DOHH2 (cell line): ENCODE measurements at regions not wholly inside any gene's neighbourhood (a gene's known extent, or its start where the extent isn't known, plus 50 kb on each side); places are given as distances from the start of the nearest gene placed in this dataset.

Experiments
- H3F3A ChIP-seq: fragments of 200-600 bp; sonication (generic), shearing (Covaris generic); 2 replicates; pipeline ENCODE4 v1.6.0; 2016; ENCODE audit warnings: antibody characterized with exemption, mild to moderate bottlenecking; ENCODE audit not compliant: control insufficient read depth, insufficient read depth
- H3K27ac ChIP-seq: fragments of 200-600 bp; sonication (generic); 2 replicates; pipeline ENCODE4 v1.5.1; 2014; ENCODE audit warnings: low read depth, mild to moderate bottlenecking, low read length, moderate library complexity
- H3K27me3 ChIP-seq: fragments of 200-600 bp; sonication (generic); 2 replicates; pipeline ENCODE4 v1.6.1; 2014; ENCODE audit warnings: mild to moderate bottlenecking, low read length, mixed read lengths; ENCODE audit not compliant: control insufficient read depth
- H3K36me3 ChIP-seq: fragments of 200-600 bp; sonication (generic); 2 replicates; pipeline ENCODE4 v1.6.1; 2014; ENCODE audit warnings: mild to moderate bottlenecking, low read length, moderate library complexity, mixed read lengths; ENCODE audit not compliant: control insufficient read depth
- H3K4me1 ChIP-seq: fragments of 200-600 bp; sonication (generic); 2 replicates; pipeline ENCODE4 v1.6.1; 2014; ENCODE audit warnings: mild to moderate bottlenecking, low read length, mixed read lengths; ENCODE audit not compliant: control insufficient read depth
- H3K4me2 ChIP-seq: fragments of 200-600 bp; sonication (generic); 2 replicates; pipeline ENCODE4 v1.6.0; 2014; ENCODE audit warnings: mild to moderate bottlenecking, low read length, moderate library complexity
- H3K4me3 ChIP-seq: fragments of 200-600 bp; sonication (generic); 2 replicates; pipeline ENCODE4 v1.5.1; 2014; ENCODE audit warnings: mild to moderate bottlenecking, low read length, mixed read lengths
- H3K79me2 ChIP-seq: fragments of 200-600 bp; sonication (generic); 2 replicates; pipeline ENCODE4 v1.6.1; 2014; ENCODE audit warnings: mild to moderate bottlenecking, low read length, mixed read lengths; ENCODE audit not compliant: control insufficient read depth
- H3K9me2 ChIP-seq: fragments of 200-600 bp; sonication (generic); replicated peaks from 2 replicates; pipeline ENCODE4 v1.6.1; 2014; ENCODE audit warnings: mild to moderate bottlenecking, low read length, mixed read lengths; ENCODE audit not compliant: control insufficient read depth
- H3K9me3 ChIP-seq: fragments of 200-600 bp; sonication (generic); 2 replicates; pipeline ENCODE4 v1.6.1; 2014; ENCODE audit warnings: antibody characterized with exemption, low read length, mixed read lengths; ENCODE audit not compliant: control insufficient read depth, insufficient read depth
- H4K20me1 ChIP-seq: fragments of 200-600 bp; sonication (generic); 2 replicates; pipeline ENCODE4 v1.6.0; 2014; ENCODE audit warnings: low read depth, mild to moderate bottlenecking, antibody characterized with exemption, low read length, moderate library complexity; ENCODE audit not compliant: control insufficient read depth, insufficient read depth
- EZH2phosphoT487 ChIP-seq: fragments of 200-600 bp; sonication (generic); IDR thresholded peaks from 2 replicates; pipeline ENCODE4 v1.6.1; 2017; ENCODE audit warnings: borderline replicate concordance, mild to moderate bottlenecking, antibody characterized with exemption, low read length, moderate library complexity, mixed read lengths
- TF ChIP-seq, protein P1 (sequence below): fragments of 200-600 bp; sonication (generic); IDR thresholded peaks from one replicate; pipeline ENCODE4 v1.5.1; 2014; ENCODE audit warnings: antibody characterized with exemption, mild to moderate bottlenecking, low read depth, low read length; ENCODE audit not compliant: poor library complexity, severe bottlenecking

- H3K4me1 ChIP-seq = peaks cover 19% of the 10 kb centered on the region
- no peaks in the 10 kb centered on the region for H3K36me3 ChIP-seq
- no peaks in the 10 kb centered on the region for H3K9me2 ChIP-seq
- no peaks in the 10 kb centered on the region for H4K20me1 ChIP-seq
- no peak overlapping the region for H3K4me3 ChIP-seq
- H3K9me3 ChIP-seq = no peaks in the 10 kb centered on the region
- H3K27ac ChIP-seq = no peak overlapping the region
- H3K79me2 ChIP-seq = no peaks in the 10 kb centered on the region
- no peak overlapping the region for H3K4me2 ChIP-seq
- no peaks in the 10 kb centered on the region for H3F3A ChIP-seq
- peaks cover 33% of the 10 kb centered on the region for H3K27me3 ChIP-seq
- TF ChIP-seq, protein P1, sequence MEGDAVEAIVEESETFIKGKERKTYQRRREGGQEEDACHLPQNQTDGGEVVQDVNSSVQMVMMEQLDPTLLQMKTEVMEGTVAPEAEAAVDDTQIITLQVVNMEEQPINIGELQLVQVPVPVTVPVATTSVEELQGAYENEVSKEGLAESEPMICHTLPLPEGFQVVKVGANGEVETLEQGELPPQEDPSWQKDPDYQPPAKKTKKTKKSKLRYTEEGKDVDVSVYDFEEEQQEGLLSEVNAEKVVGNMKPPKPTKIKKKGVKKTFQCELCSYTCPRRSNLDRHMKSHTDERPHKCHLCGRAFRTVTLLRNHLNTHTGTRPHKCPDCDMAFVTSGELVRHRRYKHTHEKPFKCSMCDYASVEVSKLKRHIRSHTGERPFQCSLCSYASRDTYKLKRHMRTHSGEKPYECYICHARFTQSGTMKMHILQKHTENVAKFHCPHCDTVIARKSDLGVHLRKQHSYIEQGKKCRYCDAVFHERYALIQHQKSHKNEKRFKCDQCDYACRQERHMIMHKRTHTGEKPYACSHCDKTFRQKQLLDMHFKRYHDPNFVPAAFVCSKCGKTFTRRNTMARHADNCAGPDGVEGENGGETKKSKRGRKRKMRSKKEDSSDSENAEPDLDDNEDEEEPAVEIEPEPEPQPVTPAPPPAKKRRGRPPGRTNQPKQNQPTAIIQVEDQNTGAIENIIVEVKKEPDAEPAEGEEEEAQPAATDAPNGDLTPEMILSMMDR = no peak
- no peak for TF ChIP-seq EZH2phosphoT487
Measured at GRCh38 chr7:47188136-47188535, 393.8 kb downstream of the TNS3 start.

DNA sequence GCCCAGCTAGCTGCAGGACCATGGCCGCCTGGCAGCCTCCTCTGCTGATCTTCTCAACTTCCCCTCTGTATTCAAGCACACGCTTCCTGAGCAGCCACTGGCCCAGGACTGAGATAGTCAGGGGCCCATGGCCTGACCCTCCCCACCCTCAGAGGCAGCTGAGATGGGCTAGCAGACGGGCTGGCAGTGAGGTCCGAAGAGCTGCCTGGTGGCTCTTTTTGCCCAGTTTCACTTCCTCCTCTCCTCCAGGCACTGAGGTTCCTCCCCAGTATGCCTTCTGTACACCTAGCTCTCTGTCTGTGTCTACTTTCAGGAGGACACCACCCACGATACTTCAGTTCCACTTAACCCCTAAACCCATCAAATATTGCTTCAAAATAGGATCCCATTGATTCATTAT is 395.6 kb downstream of the TNS3 start:
- no peak overlapping the region for H3K27ac ChIP-seq
- no peaks in the 10 kb centered on the region for H3K9me2 ChIP-seq
- H3K36me3 ChIP-seq = no peaks in the 10 kb centered on the region
- H4K20me1 ChIP-seq = no peaks in the 10 kb centered on the region
- no peaks in the 10 kb centered on the region for H3K9me3 ChIP-seq
- no peaks in the 10 kb centered on the region for H3K79me2 ChIP-seq
- H3F3A ChIP-seq = no peaks in the 10 kb centered on the region
- peaks cover 30% of the 10 kb centered on the region for H3K27me3 ChIP-seq
- TF ChIP-seq, protein P1 = no peak
- TF ChIP-seq EZH2phosphoT487 = no peak
- 0 out of 2 replicates have a peak overlapping the region, but pooled peaks have one; percentile 10 for H3K4me2 ChIP-seq
- no peak overlapping the region for H3K4me3 ChIP-seq
- H3K4me1 ChIP-seq = peaks cover 19% of the 10 kb centered on the region

GRCh38 chr7:47185839-47186238 is 396.1 kb downstream of the TNS3 start:
- peaks cover 26% of the 10 kb centered on the region for H3K27me3 ChIP-seq
- no peaks in the 10 kb centered on the region for H3K36me3 ChIP-seq
- H3K27ac ChIP-seq = no peak overlapping the region
- H3K79me2 ChIP-seq = no peaks in the 10 kb centered on the region
- no peaks in the 10 kb centered on the region for H3K9me3 ChIP-seq
- H3F3A ChIP-seq = no peaks in the 10 kb centered on the region
- TF ChIP-seq EZH2phosphoT487 = no peak
- TF ChIP-seq, protein P1 = no peak
- H3K4me3 ChIP-seq = no peak overlapping the region
- H3K4me2 ChIP-seq = 0 out of 2 replicates have a peak overlapping the region, but pooled peaks have one; percentile 10
- no peaks in the 10 kb centered on the region for H4K20me1 ChIP-seq
- no peaks in the 10 kb centered on the region for H3K9me2 ChIP-seq
- H3K4me1 ChIP-seq = peaks cover 19% of the 10 kb centered on the region

- no peak overlapping the region for H3K4me3 ChIP-seq
- H3K4me2 ChIP-seq = no peak overlapping the region
- TF ChIP-seq, protein P1 = no peak
- TF ChIP-seq EZH2phosphoT487 = no peak
- H3K4me1 ChIP-seq = peaks cover 19% of the 10 kb centered on the region
- H3K79me2 ChIP-seq = no peaks in the 10 kb centered on the region
- no peaks in the 10 kb centered on the region for H3K9me3 ChIP-seq
- H3K9me2 ChIP-seq = no peaks in the 10 kb centered on the region
- no peaks in the 10 kb centered on the region for H3F3A ChIP-seq
- no peaks in the 10 kb centered on the region for H3K36me3 ChIP-seq
- H4K20me1 ChIP-seq = no peaks in the 10 kb centered on the region
- H3K27me3 ChIP-seq = peaks cover 20% of the 10 kb centered on the region
- no peak overlapping the region for H3K27ac ChIP-seq
Measured at GRCh38 chr7:47185170-47185569, 396.7 kb downstream of the TNS3 start.
